ENCODE measurements at regions not wholly inside any gene's neighbourhood (a gene's known extent, or its start where the extent isn't known, plus 50 kb on each side); places are given as distances from the start of the nearest gene placed in this dataset.
A peak's percentile ranks its signal among the peaks of the same experiment; 100 is the strongest.

DNA sequence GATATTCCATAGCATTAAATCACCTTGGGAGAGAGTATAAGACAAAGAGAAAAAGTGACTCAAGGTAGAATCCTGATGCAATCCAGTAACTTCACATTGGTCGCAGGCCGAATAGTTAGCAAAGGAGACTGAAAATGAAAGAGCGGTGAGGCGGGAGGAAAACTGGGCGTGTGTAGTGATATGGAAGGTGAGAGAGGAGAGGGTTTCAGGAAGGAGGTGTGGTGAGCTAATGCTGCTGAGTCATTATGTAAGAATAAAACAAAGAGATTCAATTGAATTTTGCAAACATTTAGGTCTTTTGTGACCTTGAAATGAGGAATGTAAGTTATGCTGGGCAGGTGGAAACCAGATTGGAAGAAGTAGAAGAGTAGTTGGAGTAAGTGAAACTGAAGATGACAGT, 235.3 kb downstream of the C3orf38 start:
- Mint-ChIP-seq H3K4me3 (no peak overlapping the region), H3K36me3 (ENCODE audit: low read depth) (no peaks in the 10 kb centered on the region), H3K27ac (peak overlapping the region; percentile 85), H3K4me1 (peaks cover 4% of the 10 kb centered on the region; the same call in 2 of the 3 replicates), H3K9me3 (0 out of 3 replicates have a peak, but pooled peaks cover 3% of the 10 kb centered on the region), H3K27me3 (ENCODE audit: insufficient read depth, low read depth, poor library complexity) (no peaks in the 10 kb centered on the region)
- Histone ChIP-seq H3K9me2 (ENCODE audit: insufficient read depth) (peaks cover 7% of the 10 kb centered on the region; the same call in 1 of the 2 replicates), H3K79me2 (replicated peaks; ENCODE audit: insufficient read depth) (no peaks in the 10 kb centered on the region), H3K4me1 (ENCODE audit: insufficient read depth) (no peaks in the 10 kb centered on the region), H3K27ac (ENCODE audit: low read depth) (no peak overlapping the region), H3K27me3 (ENCODE audit: insufficient read depth) (no peaks in the 10 kb centered on the region), H3F3A (replicated peaks; ENCODE audit: low read depth) (no peaks in the 10 kb centered on the region), H3K4me2 (no peak overlapping the region), H3K36me3 (ENCODE audit: insufficient read depth) (no peaks in the 10 kb centered on the region), H4K20me1 (replicated peaks; ENCODE audit: insufficient read depth) (no peaks in the 10 kb centered on the region), H3K4me3 (no peak overlapping the region), H2AFZ (no peak overlapping the region)
- DNase-seq (ENCODE audit: low spot score) (peak; percentile 21), ATAC-seq (no peak)
- TF ChIP-seq, protein P1, sequence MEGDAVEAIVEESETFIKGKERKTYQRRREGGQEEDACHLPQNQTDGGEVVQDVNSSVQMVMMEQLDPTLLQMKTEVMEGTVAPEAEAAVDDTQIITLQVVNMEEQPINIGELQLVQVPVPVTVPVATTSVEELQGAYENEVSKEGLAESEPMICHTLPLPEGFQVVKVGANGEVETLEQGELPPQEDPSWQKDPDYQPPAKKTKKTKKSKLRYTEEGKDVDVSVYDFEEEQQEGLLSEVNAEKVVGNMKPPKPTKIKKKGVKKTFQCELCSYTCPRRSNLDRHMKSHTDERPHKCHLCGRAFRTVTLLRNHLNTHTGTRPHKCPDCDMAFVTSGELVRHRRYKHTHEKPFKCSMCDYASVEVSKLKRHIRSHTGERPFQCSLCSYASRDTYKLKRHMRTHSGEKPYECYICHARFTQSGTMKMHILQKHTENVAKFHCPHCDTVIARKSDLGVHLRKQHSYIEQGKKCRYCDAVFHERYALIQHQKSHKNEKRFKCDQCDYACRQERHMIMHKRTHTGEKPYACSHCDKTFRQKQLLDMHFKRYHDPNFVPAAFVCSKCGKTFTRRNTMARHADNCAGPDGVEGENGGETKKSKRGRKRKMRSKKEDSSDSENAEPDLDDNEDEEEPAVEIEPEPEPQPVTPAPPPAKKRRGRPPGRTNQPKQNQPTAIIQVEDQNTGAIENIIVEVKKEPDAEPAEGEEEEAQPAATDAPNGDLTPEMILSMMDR (conservative IDR thresholded peaks at IDR 0.05; ENCODE audit: low read depth in 2 of 2): no peak
- TF ChIP-seq ZNF331 (CRISPR knock-in tag; IDR thresholded peaks at IDR 0.05; ENCODE audit: low read depth) (no peak), CREB1 (CRISPR knock-in tag; IDR thresholded peaks at IDR 0.05; ENCODE audit: low read depth) (no peak), ZNF114 (CRISPR knock-in tag; IDR thresholded peaks at IDR 0.05) (no peak), EZH2 (IDR thresholded peaks at IDR 0.05; ENCODE audit: low read depth, unreplicated experiment) (no peak), POLR2AphosphoS5 (IDR thresholded peaks at IDR 0.05; ENCODE audit: low read depth) (no peak), NANOG (IDR thresholded peaks at IDR 0.05; ENCODE audit: borderline replicate concordance) (no peak), STAT1 (IDR thresholded peaks at IDR 0.05; ENCODE audit: unreplicated experiment) (no peak), JUNB (IDR thresholded peaks at IDR 0.05; ENCODE audit: unreplicated experiment) (no peak), EZH2phosphoT487 (IDR thresholded peaks at IDR 0.05; ENCODE audit: unreplicated experiment) (no peak)
- TF ChIP-seq, protein P2, sequence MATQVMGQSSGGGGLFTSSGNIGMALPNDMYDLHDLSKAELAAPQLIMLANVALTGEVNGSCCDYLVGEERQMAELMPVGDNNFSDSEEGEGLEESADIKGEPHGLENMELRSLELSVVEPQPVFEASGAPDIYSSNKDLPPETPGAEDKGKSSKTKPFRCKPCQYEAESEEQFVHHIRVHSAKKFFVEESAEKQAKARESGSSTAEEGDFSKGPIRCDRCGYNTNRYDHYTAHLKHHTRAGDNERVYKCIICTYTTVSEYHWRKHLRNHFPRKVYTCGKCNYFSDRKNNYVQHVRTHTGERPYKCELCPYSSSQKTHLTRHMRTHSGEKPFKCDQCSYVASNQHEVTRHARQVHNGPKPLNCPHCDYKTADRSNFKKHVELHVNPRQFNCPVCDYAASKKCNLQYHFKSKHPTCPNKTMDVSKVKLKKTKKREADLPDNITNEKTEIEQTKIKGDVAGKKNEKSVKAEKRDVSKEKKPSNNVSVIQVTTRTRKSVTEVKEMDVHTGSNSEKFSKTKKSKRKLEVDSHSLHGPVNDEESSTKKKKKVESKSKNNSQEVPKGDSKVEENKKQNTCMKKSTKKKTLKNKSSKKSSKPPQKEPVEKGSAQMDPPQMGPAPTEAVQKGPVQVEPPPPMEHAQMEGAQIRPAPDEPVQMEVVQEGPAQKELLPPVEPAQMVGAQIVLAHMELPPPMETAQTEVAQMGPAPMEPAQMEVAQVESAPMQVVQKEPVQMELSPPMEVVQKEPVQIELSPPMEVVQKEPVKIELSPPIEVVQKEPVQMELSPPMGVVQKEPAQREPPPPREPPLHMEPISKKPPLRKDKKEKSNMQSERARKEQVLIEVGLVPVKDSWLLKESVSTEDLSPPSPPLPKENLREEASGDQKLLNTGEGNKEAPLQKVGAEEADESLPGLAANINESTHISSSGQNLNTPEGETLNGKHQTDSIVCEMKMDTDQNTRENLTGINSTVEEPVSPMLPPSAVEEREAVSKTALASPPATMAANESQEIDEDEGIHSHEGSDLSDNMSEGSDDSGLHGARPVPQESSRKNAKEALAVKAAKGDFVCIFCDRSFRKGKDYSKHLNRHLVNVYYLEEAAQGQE (IDR thresholded peaks at IDR 0.05; ENCODE audit: unreplicated experiment): no peak
- TF ChIP-seq, protein P3, sequence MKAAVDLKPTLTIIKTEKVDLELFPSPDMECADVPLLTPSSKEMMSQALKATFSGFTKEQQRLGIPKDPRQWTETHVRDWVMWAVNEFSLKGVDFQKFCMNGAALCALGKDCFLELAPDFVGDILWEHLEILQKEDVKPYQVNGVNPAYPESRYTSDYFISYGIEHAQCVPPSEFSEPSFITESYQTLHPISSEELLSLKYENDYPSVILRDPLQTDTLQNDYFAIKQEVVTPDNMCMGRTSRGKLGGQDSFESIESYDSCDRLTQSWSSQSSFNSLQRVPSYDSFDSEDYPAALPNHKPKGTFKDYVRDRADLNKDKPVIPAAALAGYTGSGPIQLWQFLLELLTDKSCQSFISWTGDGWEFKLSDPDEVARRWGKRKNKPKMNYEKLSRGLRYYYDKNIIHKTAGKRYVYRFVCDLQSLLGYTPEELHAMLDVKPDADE (IDR thresholded peaks at IDR 0.05): no peak
- TF ChIP-seq, protein P4, sequence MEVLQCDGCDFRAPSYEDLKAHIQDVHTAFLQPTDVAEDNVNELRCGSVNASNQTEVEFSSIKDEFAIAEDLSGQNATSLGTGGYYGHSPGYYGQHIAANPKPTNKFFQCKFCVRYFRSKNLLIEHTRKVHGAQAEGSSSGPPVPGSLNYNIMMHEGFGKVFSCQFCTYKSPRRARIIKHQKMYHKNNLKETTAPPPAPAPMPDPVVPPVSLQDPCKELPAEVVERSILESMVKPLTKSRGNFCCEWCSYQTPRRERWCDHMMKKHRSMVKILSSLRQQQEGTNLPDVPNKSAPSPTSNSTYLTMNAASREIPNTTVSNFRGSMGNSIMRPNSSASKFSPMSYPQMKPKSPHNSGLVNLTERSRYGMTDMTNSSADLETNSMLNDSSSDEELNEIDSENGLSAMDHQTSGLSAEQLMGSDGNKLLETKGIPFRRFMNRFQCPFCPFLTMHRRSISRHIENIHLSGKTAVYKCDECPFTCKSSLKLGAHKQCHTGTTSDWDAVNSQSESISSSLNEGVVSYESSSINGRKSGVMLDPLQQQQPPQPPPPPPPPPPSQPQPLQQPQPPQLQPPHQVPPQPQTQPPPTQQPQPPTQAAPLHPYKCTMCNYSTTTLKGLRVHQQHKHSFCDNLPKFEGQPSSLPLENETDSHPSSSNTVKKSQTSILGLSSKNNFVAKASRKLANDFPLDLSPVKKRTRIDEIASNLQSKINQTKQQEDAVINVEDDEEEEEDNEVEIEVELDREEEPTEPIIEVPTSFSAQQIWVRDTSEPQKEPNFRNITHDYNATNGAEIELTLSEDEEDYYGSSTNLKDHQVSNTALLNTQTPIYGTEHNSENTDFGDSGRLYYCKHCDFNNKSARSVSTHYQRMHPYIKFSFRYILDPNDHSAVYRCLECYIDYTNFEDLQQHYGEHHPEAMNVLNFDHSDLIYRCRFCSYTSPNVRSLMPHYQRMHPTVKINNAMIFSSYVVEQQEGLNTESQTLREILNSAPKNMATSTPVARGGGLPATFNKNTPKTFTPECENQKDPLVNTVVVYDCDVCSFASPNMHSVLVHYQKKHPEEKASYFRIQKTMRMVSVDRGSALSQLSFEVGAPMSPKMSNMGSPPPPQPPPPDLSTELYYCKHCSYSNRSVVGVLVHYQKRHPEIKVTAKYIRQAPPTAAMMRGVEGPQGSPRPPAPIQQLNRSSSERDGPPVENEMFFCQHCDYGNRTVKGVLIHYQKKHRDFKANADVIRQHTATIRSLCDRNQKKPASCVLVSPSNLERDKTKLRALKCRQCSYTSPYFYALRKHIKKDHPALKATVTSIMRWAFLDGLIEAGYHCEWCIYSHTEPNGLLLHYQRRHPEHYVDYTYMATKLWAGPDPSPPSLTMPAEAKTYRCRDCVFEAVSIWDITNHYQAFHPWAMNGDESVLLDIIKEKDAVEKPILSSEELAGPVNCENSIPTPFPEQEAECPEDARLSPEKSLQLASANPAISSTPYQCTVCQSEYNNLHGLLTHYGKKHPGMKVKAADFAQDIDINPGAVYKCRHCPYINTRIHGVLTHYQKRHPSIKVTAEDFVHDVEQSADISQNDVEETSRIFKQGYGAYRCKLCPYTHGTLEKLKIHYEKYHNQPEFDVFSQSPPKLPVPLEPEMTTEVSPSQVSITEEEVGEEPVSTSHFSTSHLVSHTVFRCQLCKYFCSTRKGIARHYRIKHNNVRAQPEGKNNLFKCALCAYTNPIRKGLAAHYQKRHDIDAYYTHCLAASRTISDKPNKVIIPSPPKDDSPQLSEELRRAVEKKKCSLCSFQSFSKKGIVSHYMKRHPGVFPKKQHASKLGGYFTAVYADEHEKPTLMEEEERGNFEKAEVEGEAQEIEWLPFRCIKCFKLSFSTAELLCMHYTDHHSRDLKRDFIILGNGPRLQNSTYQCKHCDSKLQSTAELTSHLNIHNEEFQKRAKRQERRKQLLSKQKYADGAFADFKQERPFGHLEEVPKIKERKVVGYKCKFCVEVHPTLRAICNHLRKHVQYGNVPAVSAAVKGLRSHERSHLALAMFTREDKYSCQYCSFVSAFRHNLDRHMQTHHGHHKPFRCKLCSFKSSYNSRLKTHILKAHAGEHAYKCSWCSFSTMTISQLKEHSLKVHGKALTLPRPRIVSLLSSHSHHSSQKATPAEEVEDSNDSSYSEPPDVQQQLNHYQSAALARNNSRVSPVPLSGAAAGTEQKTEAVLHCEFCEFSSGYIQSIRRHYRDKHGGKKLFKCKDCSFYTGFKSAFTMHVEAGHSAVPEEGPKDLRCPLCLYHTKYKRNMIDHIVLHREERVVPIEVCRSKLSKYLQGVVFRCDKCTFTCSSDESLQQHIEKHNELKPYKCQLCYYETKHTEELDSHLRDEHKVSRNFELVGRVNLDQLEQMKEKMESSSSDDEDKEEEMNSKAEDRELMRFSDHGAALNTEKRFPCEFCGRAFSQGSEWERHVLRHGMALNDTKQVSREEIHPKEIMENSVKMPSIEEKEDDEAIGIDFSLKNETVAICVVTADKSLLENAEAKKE (CRISPR knock-in tag; IDR thresholded peaks at IDR 0.05): no peak

All from GM23338 (cell line).